GM06990 (cell line): ENCODE measurements at regions not wholly inside any gene's neighbourhood (a gene's known extent, or its start where the extent isn't known, plus 50 kb on each side); places are given as distances from the start of the nearest gene placed in this dataset.

Experiments
- DNase-seq: peaks from one replicate; pipeline ENCODE4 v3.0.0-alpha.2; 2011; ENCODE audit not compliant: insufficient read length; ENCODE audit errors: extremely low read depth
- H3K27me3 ChIP-seq: replicated peaks from 2 replicates; pipeline ENCODE4 v1.6.0; 2011; ENCODE audit warnings: low read length; ENCODE audit not compliant: control insufficient read depth, insufficient read depth
- H3K36me3 ChIP-seq: 2 replicates; pipeline ENCODE4 v1.5.1; 2011; ENCODE audit warnings: low read length; ENCODE audit not compliant: control insufficient read depth, insufficient read depth
- H3K4me3 ChIP-seq: replicated peaks from 2 replicates; pipeline ENCODE4 v1.5.1; 2011; ENCODE audit warnings: low read depth, mild to moderate bottlenecking, control low read depth, low read length
- CTCF ChIP-seq: IDR thresholded peaks from 2 replicates; pipeline ENCODE4 v1.5.1; 2011; ENCODE audit warnings: low read length, control low read depth, mild to moderate bottlenecking, inconsistent platforms; ENCODE audit not compliant: insufficient read depth, poor library complexity, severe bottlenecking

- no peak for TF ChIP-seq CTCF
- no peaks in the 10 kb centered on the region for H3K27me3 ChIP-seq
- DNase-seq, result no peak
Measured at GRCh38 chr14:45728434-45729225, 475.6 kb upstream of the MIS18BP1 start.

GRCh38 chr14:45727133-45727532, 474.1 kb upstream of the MIS18BP1 start:
- no peak for TF ChIP-seq CTCF

More at GRCh38 chr14:45728434-45729225, 475.6 kb upstream of the MIS18BP1 start:
- H3K36me3 ChIP-seq, result no peaks in the 10 kb centered on the region
- H3K4me3 ChIP-seq, result no peak overlapping the region

GRCh38 chr14:45721472-45721871, 468.5 kb upstream of the MIS18BP1 start:
- Histone ChIP-seq H3K27me3 (no peaks in the 10 kb centered on the region), H3K4me3 (no peak overlapping the region), H3K36me3 (no peaks in the 10 kb centered on the region)
- DNase-seq, result no peak
- no peak for TF ChIP-seq CTCF

More at GRCh38 chr14:45727133-45727532, 474.1 kb upstream of the MIS18BP1 start:
- no peaks in the 10 kb centered on the region for H3K36me3 ChIP-seq
- no peak overlapping the region for H3K4me3 ChIP-seq
- H3K27me3 ChIP-seq, result no peaks in the 10 kb centered on the region
- DNase-seq, result no peak

GRCh38 chr14:45716572-45716971, 463.6 kb upstream of the MIS18BP1 start:
- TF ChIP-seq CTCF, result no peak
- Histone ChIP-seq H3K36me3 (no peaks in the 10 kb centered on the region), H3K4me3 (no peak overlapping the region), H3K27me3 (no peaks in the 10 kb centered on the region)
- DNase-seq, result no peak

GRCh38 chr14:45715946-45716345, 462.9 kb upstream of the MIS18BP1 start:
- Histone ChIP-seq H3K36me3 (no peaks in the 10 kb centered on the region), H3K4me3 (no peak overlapping the region), H3K27me3 (no peaks in the 10 kb centered on the region)
- TF ChIP-seq CTCF, result no peak
- DNase-seq, result no peak
